Fibroblast of lung (primary cell): ENCODE measurements at regions not wholly inside any gene's neighbourhood (a gene's known extent, or its start where the extent isn't known, plus 50 kb on each side); places are given as distances from the start of the nearest gene placed in this dataset.

Source experiments
- CTCF ChIP-seq, 2 donors: IDR thresholded peaks in 1 of 2; conservative IDR thresholded peaks in 1 of 2; 1 replicate in 1 of 2; 2 replicates in 1 of 2; pipeline ENCODE4 v1.5.1; 2011 to 2012; ENCODE audit warnings: low read length in 2 of 2, control low read depth in 1 of 2, inconsistent platforms in 1 of 2, low read depth in 1 of 2, mild to moderate bottlenecking in 1 of 2
- EZH2 ChIP-seq: IDR thresholded peaks from 2 replicates; pipeline ENCODE4 v1.5.1; 2012; ENCODE audit warnings: low read length, control low read depth, mild to moderate bottlenecking; ENCODE audit errors: missing control alignments

GRCh38 chr3:168333410-168333935, 237.7 kb upstream of the GOLIM4 start:
- no peak for TF ChIP-seq CTCF (conservative IDR thresholded peaks at IDR 0.05 in 1 of 2, IDR thresholded peaks at IDR 0.05 in 1 of 2; ENCODE audit: low read depth in 1 of 2, low read length in 2 of 2)
- no peak for TF ChIP-seq EZH2
